B cell (primary cell): ENCODE measurements at regions not wholly inside any gene's neighbourhood (a gene's known extent, or its start where the extent isn't known, plus 50 kb on each side); places are given as distances from the start of the nearest gene placed in this dataset.

Experiments used
- ATAC-seq: fragments of 200-7000 bp; cut with Tn5 transposase; one replicate; pipeline ENCODE4 v1.10.0; 2021; ENCODE audit warnings: low read depth, mild to moderate bottlenecking, moderate number of reproducible peaks, moderate library complexity
- CTCF ChIA-PET: fragments of 350-600 bp; sonication (Branson Sonifier 250); formaldehyde crosslinking; loops from one replicate; lab custom pipeline; 2021; ENCODE audit warnings: antibody characterized with exemption, inconsistent platforms; lab: Charles Lee
- POLR2A ChIA-PET: fragments of 350-600 bp; sonication (Branson Sonifier 250); formaldehyde crosslinking; loops from one replicate; lab custom pipeline; 2021; ENCODE audit warnings: antibody characterized with exemption; lab: Charles Lee
- DNase-seq: peaks from one replicate; pipeline ENCODE4 v3.0.0; 2013
- H2AFZ ChIP-seq: 2 replicates; pipeline ENCODE4 v1.6.1; 2012; ENCODE audit warnings: mild to moderate bottlenecking, low read depth, low read length; ENCODE audit not compliant: insufficient read depth, poor library complexity, severe bottlenecking
- H3K27ac ChIP-seq, 2 donors: 1 replicate in 1 of 2; 2 replicates in 1 of 2; pipeline ENCODE4 v1.5.1; 2012 to 2013; ENCODE audit warnings: low read length in 2 of 2, mild to moderate bottlenecking in 2 of 2, moderate library complexity in 1 of 2
- H3K27me3 ChIP-seq, 4 experiments: fragments of 200-600 bp in 1 of 4; sonication (generic) in 1 of 4; replicated peaks in 1 of 4; 1 replicate in 2 of 4; 2 replicates in 2 of 4; pipeline versions ENCODE4 v1.6.1 to v1.7.0; 2013 to 2016; ENCODE audit warnings: low read length in 3 of 4, mild to moderate bottlenecking in 2 of 4, mixed read lengths in 1 of 4, moderate library complexity in 1 of 4; ENCODE audit not compliant: insufficient read depth in 4 of 4, control insufficient read depth in 3 of 4; ENCODE audit errors: control extremely low read depth in 1 of 4
- H3K36me3 ChIP-seq, 2 experiments: replicated peaks in 1 of 2; 1 replicate in 1 of 2; 2 replicates in 1 of 2; pipeline versions ENCODE4 v1.6.1 to v1.7.1; 2013; ENCODE audit warnings: low read length in 1 of 2; ENCODE audit not compliant: insufficient read depth in 2 of 2, control insufficient read depth in 1 of 2; ENCODE audit errors: control extremely low read depth in 1 of 2, extremely low read depth in 1 of 2
- H3K4me1 ChIP-seq, 2 donors: fragments of 200-600 bp in 1 of 2; sonication (generic) in 1 of 2; 1 replicate in 1 of 2; 2 replicates in 1 of 2; pipeline versions ENCODE4 v1.5.1 to v1.6.1; 2013 to 2017; ENCODE audit warnings: low read length in 2 of 2; ENCODE audit not compliant: control insufficient read depth in 2 of 2, insufficient read depth in 2 of 2
- H3K4me2 ChIP-seq: replicated peaks from 2 replicates; pipeline ENCODE3; 2012; ENCODE audit warnings: mild to moderate bottlenecking, low read depth, low read length; ENCODE audit not compliant: poor library complexity, severe bottlenecking
- H3K4me3 ChIP-seq, 5 experiments: fragments of 200-600 bp in 1 of 5; sonication (generic) in 1 of 5; 1 replicate in 3 of 5; 2 replicates in 2 of 5; pipeline versions ENCODE4 v1.5.1 to v1.7.0; 2011 to 2016; ENCODE audit warnings: low read length in 4 of 5, mild to moderate bottlenecking in 4 of 5, low read depth in 2 of 5, control low read depth in 1 of 5, moderate library complexity in 1 of 5; ENCODE audit not compliant: insufficient read depth in 1 of 5; ENCODE audit errors: control extremely low read depth in 1 of 5, extremely low read depth in 1 of 5
- H3K79me2 ChIP-seq: fragments of 200-600 bp; sonication (generic); one replicate; pipeline ENCODE4 v1.6.0; 2016; ENCODE audit warnings: low read length; ENCODE audit not compliant: control insufficient read depth, insufficient read depth
- H3K9ac ChIP-seq: fragments of 200-600 bp; sonication (generic); 2 replicates; pipeline ENCODE4 v1.6.1; 2017; ENCODE audit warnings: mild to moderate bottlenecking, low read length, moderate library complexity
- H3K9me3 ChIP-seq, 3 donors: one replicate each; pipeline versions ENCODE4 v1.6.1 to v1.7.1; 2013; ENCODE audit warnings: low read length in 2 of 3; ENCODE audit not compliant: control insufficient read depth in 2 of 3, insufficient read depth in 1 of 3; ENCODE audit errors: control extremely low read depth in 1 of 3
- H4K20me1 ChIP-seq: 2 replicates; pipeline ENCODE4 v1.6.0; 2012; ENCODE audit warnings: mild to moderate bottlenecking, low read length; ENCODE audit not compliant: insufficient read depth, control insufficient read depth, poor library complexity, severe bottlenecking
- H3K27ac Mint-ChIP-seq: one replicate; pipeline ENCODE4 v1.8.0; 2021; ENCODE audit warnings: mixed read lengths
- H3K27me3 Mint-ChIP-seq: one replicate; pipeline ENCODE4 v1.8.0; 2021; ENCODE audit warnings: mixed read lengths
- H3K4me1 Mint-ChIP-seq: one replicate; pipeline ENCODE4 v1.8.0; 2021; ENCODE audit warnings: mixed read lengths
- H3K4me3 Mint-ChIP-seq: one replicate; pipeline ENCODE4 v1.8.0; 2021; ENCODE audit warnings: mixed read lengths
- H3K9me3 Mint-ChIP-seq: one replicate; pipeline ENCODE4 v1.8.0; 2022; ENCODE audit warnings: mixed read lengths; ENCODE audit not compliant: insufficient read depth
- EZH2 ChIP-seq: IDR thresholded peaks from 2 replicates; pipeline ENCODE4 v1.6.1; 2012; ENCODE audit warnings: borderline replicate concordance, low read depth, mild to moderate bottlenecking, moderate library complexity, low read length; ENCODE audit not compliant: insufficient read depth, poor library complexity, severe bottlenecking
- WGBS: methylation state at CpG from one replicate; pipeline ENCODE4 v1.1.5; 2013; ENCODE audit warnings: missing lambda C conversion rate; ENCODE audit not compliant: insufficient coverage; 5-methylcytosine and 5-hydroxymethylcytosine counted together
- intact Hi-C: fragments of 100-400 bp; cut with micrococcal nuclease; formaldehyde crosslinking; loops from one replicate; pipeline ENCODE4 v1.10.0; 2022
- TF ChIP-seq, protein P1 (sequence below): fragments of 200-600 bp; IDR thresholded peaks from one replicate; pipeline ENCODE4 v1.8.0; 2022; ENCODE audit warnings: antibody characterized with exemption, mild to moderate bottlenecking

DNA sequence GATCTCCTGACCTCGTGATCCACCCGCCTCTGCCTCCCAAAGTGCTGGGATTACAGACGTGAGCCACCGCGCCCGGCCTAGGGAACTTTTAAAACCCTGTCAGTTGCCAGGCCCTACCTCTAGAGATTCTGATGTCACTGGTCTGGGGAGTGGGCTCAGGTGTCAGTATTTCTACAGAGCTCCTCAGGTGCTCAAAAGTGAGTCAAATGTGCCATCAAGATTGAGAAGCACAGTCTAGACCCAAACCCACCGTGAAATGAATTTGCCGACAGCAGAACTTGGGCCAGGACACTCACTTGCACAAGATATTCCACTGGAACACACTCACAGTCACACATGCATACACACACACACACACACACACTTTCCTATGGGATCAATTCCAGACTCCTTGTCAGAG, 215.5 kb downstream of the RRAGC start:
- H4K20me1 ChIP-seq, result no peaks in the 10 kb centered on the region
- H3K4me3 ChIP-seq, result no peak overlapping the region
- DNase-seq (no peak), ATAC-seq (no peak)
- no peak overlapping the region for H3K27ac ChIP-seq
- peaks cover 0 to 4% (median 0%) of the 10 kb centered on the region in 4 experiments for H3K27me3 ChIP-seq
- H3K27me3 Mint-ChIP-seq, result peaks cover 42% of the 10 kb centered on the region
- intact Hi-C loops, result no loop called here
- no peak overlapping the region for H3K4me3 Mint-ChIP-seq
- H3K4me1 ChIP-seq, result no peaks in the 10 kb centered on the region
- H3K27ac Mint-ChIP-seq, result no peak overlapping the region
- peaks cover 0 to 7% (median 0%) of the 10 kb centered on the region in 3 donors for H3K9me3 ChIP-seq
- no peaks in the 10 kb centered on the region for H3K36me3 ChIP-seq
- WGBS, result 96% methylated on average over 8 of the region's 8 CpGs
- ChIA-PET CTCF (no interaction called here), POLR2A (no interaction called here)
- H3K4me2 ChIP-seq, result no peak overlapping the region
- H3K79me2 ChIP-seq, result no peaks in the 10 kb centered on the region
- no peak overlapping the region for H2AFZ ChIP-seq
- H3K9me3 Mint-ChIP-seq, result peaks cover 6% of the 10 kb centered on the region
- no peak overlapping the region for H3K9ac ChIP-seq
- H3K4me1 Mint-ChIP-seq, result no peaks in the 10 kb centered on the region
- no peak for TF ChIP-seq EZH2
- TF ChIP-seq, protein P1, sequence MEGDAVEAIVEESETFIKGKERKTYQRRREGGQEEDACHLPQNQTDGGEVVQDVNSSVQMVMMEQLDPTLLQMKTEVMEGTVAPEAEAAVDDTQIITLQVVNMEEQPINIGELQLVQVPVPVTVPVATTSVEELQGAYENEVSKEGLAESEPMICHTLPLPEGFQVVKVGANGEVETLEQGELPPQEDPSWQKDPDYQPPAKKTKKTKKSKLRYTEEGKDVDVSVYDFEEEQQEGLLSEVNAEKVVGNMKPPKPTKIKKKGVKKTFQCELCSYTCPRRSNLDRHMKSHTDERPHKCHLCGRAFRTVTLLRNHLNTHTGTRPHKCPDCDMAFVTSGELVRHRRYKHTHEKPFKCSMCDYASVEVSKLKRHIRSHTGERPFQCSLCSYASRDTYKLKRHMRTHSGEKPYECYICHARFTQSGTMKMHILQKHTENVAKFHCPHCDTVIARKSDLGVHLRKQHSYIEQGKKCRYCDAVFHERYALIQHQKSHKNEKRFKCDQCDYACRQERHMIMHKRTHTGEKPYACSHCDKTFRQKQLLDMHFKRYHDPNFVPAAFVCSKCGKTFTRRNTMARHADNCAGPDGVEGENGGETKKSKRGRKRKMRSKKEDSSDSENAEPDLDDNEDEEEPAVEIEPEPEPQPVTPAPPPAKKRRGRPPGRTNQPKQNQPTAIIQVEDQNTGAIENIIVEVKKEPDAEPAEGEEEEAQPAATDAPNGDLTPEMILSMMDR, result no peak

DNA sequence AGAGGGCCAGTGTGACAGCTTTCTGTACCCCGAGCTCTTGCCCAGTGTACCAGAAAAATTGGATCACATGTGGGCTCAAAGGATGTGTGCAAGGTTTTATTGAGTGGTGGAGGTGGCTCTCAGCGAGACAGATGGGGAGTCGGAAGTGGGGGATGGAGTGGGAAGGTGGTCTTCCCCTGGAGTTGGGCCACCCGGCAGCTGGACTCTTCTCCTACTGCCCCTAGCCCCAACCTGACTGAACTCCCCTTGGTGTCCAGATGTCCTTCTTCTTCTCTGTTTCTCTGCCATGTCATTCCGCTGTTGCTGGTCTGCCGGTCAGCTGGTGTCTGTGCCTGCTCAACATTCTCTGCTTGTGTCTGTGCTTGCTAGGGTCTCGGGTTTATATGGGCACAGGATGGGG, 217.9 kb downstream of the RRAGC start:
- no peaks in the 10 kb centered on the region for H4K20me1 ChIP-seq
- Mint-ChIP-seq H3K4me1 (no peaks in the 10 kb centered on the region), H3K9me3 (peaks cover 6% of the 10 kb centered on the region), H3K27ac (no peak overlapping the region), H3K27me3 (peaks cover 46% of the 10 kb centered on the region), H3K4me3 (no peak overlapping the region)
- TF ChIP-seq, protein P1, result no peak
- no peak for TF ChIP-seq EZH2
- H3K27me3 ChIP-seq, result peaks cover 0 to 7% (median 2%) of the 10 kb centered on the region in 4 experiments
- H3K9ac ChIP-seq, result no peak overlapping the region
- intact Hi-C loops, result no loop called here
- H3K36me3 ChIP-seq, result no peaks in the 10 kb centered on the region
- ChIA-PET POLR2A (no interaction called here), CTCF (interaction anchor here (1.1 kb wide), 1 partner anchor 194 kb away, joined by 4 read pairs; no protein-coding TSS in a partner anchor)
- DNase-seq, result no peak
- 88% methylated on average over 5 of the region's 7 CpGs for WGBS
- H3K4me1 ChIP-seq, result no peaks in the 10 kb centered on the region
- no peak overlapping the region for H3K27ac ChIP-seq
- H2AFZ ChIP-seq, result no peak overlapping the region
- H3K4me3 ChIP-seq, result no peak overlapping the region
- H3K79me2 ChIP-seq, result no peaks in the 10 kb centered on the region
- no peak overlapping the region for H3K4me2 ChIP-seq
- ATAC-seq, result no peak
- peaks cover 0 to 7% (median 0%) of the 10 kb centered on the region in 3 donors for H3K9me3 ChIP-seq
